Lower leg skin (tissue), 3 donors: ENCODE measurements at regions not wholly inside any gene's neighbourhood (a gene's known extent, or its start where the extent isn't known, plus 50 kb on each side); places are given as distances from the start of the nearest gene placed in this dataset.

Source experiments
- POLR2A ChIP-seq, 2 donors: fragments of 450-650 bp; IDR thresholded peaks; one replicate each; pipeline ENCODE4 v1.6.1; 2016 to 2017; ENCODE audit warnings: antibody characterized with exemption in 2 of 2, mild to moderate bottlenecking in 1 of 2, moderate library complexity in 1 of 2
- TF ChIP-seq, protein P1 (sequence below), 3 donors: fragments of 450-650 bp; IDR thresholded peaks; one replicate each; pipeline ENCODE4 v1.5.1; 2016; ENCODE audit warnings: antibody characterized with exemption in 3 of 3, mild to moderate bottlenecking in 3 of 3, moderate library complexity in 2 of 3

DNA sequence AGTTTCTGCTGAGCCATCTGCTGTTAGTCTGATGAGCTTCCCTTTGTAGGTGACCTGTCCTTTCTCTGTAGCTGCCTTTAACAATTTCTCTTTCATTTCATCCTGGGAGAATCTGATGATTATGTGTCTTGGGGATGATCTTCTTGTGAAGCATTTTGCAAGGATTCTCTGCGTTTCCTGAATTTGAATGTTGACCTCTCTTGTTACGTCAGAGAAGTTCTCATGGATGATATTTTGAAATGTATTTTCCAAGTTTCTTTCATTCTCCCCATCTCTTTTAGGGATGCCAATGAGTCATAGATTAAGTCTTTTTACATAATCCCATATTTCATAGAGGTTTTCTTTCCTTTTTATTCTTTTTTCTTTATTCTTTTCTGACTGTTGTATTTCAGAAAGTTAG lies 184.2 kb upstream of the BET1 start:
- TF ChIP-seq, protein P1, sequence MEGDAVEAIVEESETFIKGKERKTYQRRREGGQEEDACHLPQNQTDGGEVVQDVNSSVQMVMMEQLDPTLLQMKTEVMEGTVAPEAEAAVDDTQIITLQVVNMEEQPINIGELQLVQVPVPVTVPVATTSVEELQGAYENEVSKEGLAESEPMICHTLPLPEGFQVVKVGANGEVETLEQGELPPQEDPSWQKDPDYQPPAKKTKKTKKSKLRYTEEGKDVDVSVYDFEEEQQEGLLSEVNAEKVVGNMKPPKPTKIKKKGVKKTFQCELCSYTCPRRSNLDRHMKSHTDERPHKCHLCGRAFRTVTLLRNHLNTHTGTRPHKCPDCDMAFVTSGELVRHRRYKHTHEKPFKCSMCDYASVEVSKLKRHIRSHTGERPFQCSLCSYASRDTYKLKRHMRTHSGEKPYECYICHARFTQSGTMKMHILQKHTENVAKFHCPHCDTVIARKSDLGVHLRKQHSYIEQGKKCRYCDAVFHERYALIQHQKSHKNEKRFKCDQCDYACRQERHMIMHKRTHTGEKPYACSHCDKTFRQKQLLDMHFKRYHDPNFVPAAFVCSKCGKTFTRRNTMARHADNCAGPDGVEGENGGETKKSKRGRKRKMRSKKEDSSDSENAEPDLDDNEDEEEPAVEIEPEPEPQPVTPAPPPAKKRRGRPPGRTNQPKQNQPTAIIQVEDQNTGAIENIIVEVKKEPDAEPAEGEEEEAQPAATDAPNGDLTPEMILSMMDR (IDR thresholded peaks at IDR 0.05): no peak
- TF ChIP-seq POLR2A (IDR thresholded peaks at IDR 0.05): no peak
